Neuronal stem cell (in vitro differentiated cells): ENCODE measurements at regions not wholly inside any gene's neighbourhood (a gene's known extent, or its start where the extent isn't known, plus 50 kb on each side); places are given as distances from the start of the nearest gene placed in this dataset.
A peak's percentile ranks its signal among the peaks of the same experiment; 100 is the strongest.

Experiments used
- DNase-seq: peaks from one replicate; pipeline ENCODE4 v3.0.0-alpha.2; 2013; ENCODE audit warnings: low spot score
- H2AFZ ChIP-seq: one replicate; pipeline ENCODE4 v1.6.1; 2013; ENCODE audit warnings: mild to moderate bottlenecking, low read length, inconsistent platforms
- H2AK5ac ChIP-seq: 2 replicates; pipeline ENCODE4 v1.6.1; 2013; ENCODE audit warnings: low read depth, mild to moderate bottlenecking, inconsistent platforms, low read length, moderate library complexity, mixed read lengths
- H2BK120ac ChIP-seq: 2 replicates; pipeline ENCODE4 v1.6.1; 2013; ENCODE audit warnings: low read depth, mild to moderate bottlenecking, inconsistent platforms, low read length, moderate library complexity, mixed read lengths
- H2BK12ac ChIP-seq: one replicate; pipeline ENCODE4 v1.6.1; 2013; ENCODE audit warnings: low read length, inconsistent platforms
- H2BK15ac ChIP-seq: 2 replicates; pipeline ENCODE4 v1.6.1; 2013; ENCODE audit warnings: mild to moderate bottlenecking, low read length, inconsistent platforms, mixed read lengths
- H2BK5ac ChIP-seq: one replicate; pipeline ENCODE4 v1.6.1; 2013; ENCODE audit warnings: inconsistent platforms, mild to moderate bottlenecking, low read length, moderate library complexity
- H3K14ac ChIP-seq: one replicate; pipeline ENCODE4 v1.6.1; 2013; ENCODE audit warnings: low read length, inconsistent platforms
- H3K18ac ChIP-seq: 2 replicates; pipeline ENCODE4 v1.6.1; 2013; ENCODE audit warnings: low read length, inconsistent platforms
- H3K23ac ChIP-seq: 2 replicates; pipeline ENCODE4 v1.6.1; 2013; ENCODE audit warnings: low read depth, mild to moderate bottlenecking, mixed read lengths, low read length, inconsistent platforms; ENCODE audit not compliant: poor library complexity
- H3K27ac ChIP-seq: replicated peaks from 3 replicates; pipeline ENCODE4 v1.5.1; 2013; ENCODE audit warnings: low read length, inconsistent platforms
- H3K27me3 ChIP-seq, 3 experiments: 2 replicates each; pipeline ENCODE4 v1.6.1; 2013; ENCODE audit warnings: low read length in 3 of 3, mild to moderate bottlenecking in 2 of 3, inconsistent platforms in 1 of 3, low read depth in 1 of 3, mixed read lengths in 1 of 3, moderate library complexity in 1 of 3; ENCODE audit not compliant: control insufficient read depth in 3 of 3, insufficient read depth in 3 of 3
- H3K36me3 ChIP-seq, 2 donors: replicated peaks in 1 of 2; 2 replicates each; pipeline ENCODE4 v1.6.1; 2013; ENCODE audit warnings: low read length in 2 of 2; ENCODE audit not compliant: control insufficient read depth in 2 of 2, insufficient read depth in 2 of 2
- H3K4ac ChIP-seq: 2 replicates; pipeline ENCODE4 v1.6.1; 2013; ENCODE audit warnings: inconsistent platforms, mild to moderate bottlenecking, low read length, moderate library complexity
- H3K4me1 ChIP-seq, 2 donors: 1 replicate in 1 of 2; 2 replicates in 1 of 2; pipeline ENCODE4 v1.6.1; 2013; ENCODE audit warnings: low read length in 2 of 2, low read depth in 1 of 2; ENCODE audit not compliant: control insufficient read depth in 2 of 2, insufficient read depth in 1 of 2
- H3K4me2 ChIP-seq: one replicate; pipeline ENCODE4 v1.6.1; 2013; ENCODE audit warnings: mild to moderate bottlenecking, low read length, inconsistent platforms; ENCODE audit not compliant: insufficient read depth, poor library complexity, severe bottlenecking
- H3K4me3 ChIP-seq, 2 donors: 2 replicates each; pipeline ENCODE4 v1.5.1; 2013; ENCODE audit warnings: low read length in 2 of 2, mild to moderate bottlenecking in 2 of 2, inconsistent platforms in 1 of 2, moderate library complexity in 1 of 2
- H3K79me1 ChIP-seq: one replicate; pipeline ENCODE4 v1.6.1; 2013; ENCODE audit warnings: low read depth, mild to moderate bottlenecking, inconsistent platforms, low read length, moderate library complexity
- H3K9ac ChIP-seq: one replicate; pipeline ENCODE4 v1.6.1; 2013; ENCODE audit warnings: mild to moderate bottlenecking, low read depth, low read length, inconsistent platforms; ENCODE audit not compliant: poor library complexity
- H3K9me3 ChIP-seq, 2 donors: replicated peaks in 1 of 2; 2 replicates each; pipeline versions ENCODE3 to v1.6.1; 2013; ENCODE audit warnings: low read length in 2 of 2, mild to moderate bottlenecking in 2 of 2, inconsistent platforms in 1 of 2, low read depth in 1 of 2, mixed read lengths in 1 of 2, moderate library complexity in 1 of 2; ENCODE audit not compliant: control insufficient read depth in 2 of 2, insufficient read depth in 1 of 2
- H4K8ac ChIP-seq: one replicate; pipeline ENCODE4 v1.6.1; 2013; ENCODE audit warnings: low read depth, mild to moderate bottlenecking, inconsistent platforms, low read length, moderate library complexity
- H4K91ac ChIP-seq: one replicate; pipeline ENCODE4 v1.6.1; 2013; ENCODE audit warnings: low read length, low read depth, mild to moderate bottlenecking, inconsistent platforms; ENCODE audit not compliant: poor library complexity
- WGBS, 2 donors: extraction: QIAGEN DNeasy Blood & Tissue Kit; methylation state at CpG; one replicate each; pipeline ENCODE4 v1.1.7; 2013; ENCODE audit warnings: missing lambda C conversion rate in 2 of 2, mixed read lengths in 1 of 2; ENCODE audit not compliant: insufficient read length in 2 of 2, insufficient replicate concordance in 1 of 2; ENCODE audit errors: extremely low coverage in 2 of 2; 5-methylcytosine and 5-hydroxymethylcytosine counted together

- no peaks in the 10 kb centered on the region for H3K79me1 ChIP-seq
- no peak overlapping the region for H4K91ac ChIP-seq
- DNase-seq, result no peak
- H3K9ac ChIP-seq, result no peak overlapping the region
- peak overlapping the region; percentile 20 for H2AFZ ChIP-seq
- H3K27me3 ChIP-seq, result no peaks in the 10 kb centered on the region
- H2BK120ac ChIP-seq, result no peak overlapping the region
- no peak overlapping the region for H2BK5ac ChIP-seq
- H3K4me2 ChIP-seq, result no peak overlapping the region
- H3K27ac ChIP-seq, result no peak overlapping the region
- no peaks in the 10 kb centered on the region for H3K4me1 ChIP-seq
- no peak overlapping the region for H2BK15ac ChIP-seq
- H3K36me3 ChIP-seq, result no peaks in the 10 kb centered on the region
- no peak overlapping the region for H3K14ac ChIP-seq
- H2BK12ac ChIP-seq, result no peak overlapping the region
- no CpG with 5 or more reads among the region's 3 CpGs for WGBS, 2 donors
- no peak overlapping the region for H2AK5ac ChIP-seq
- no peaks in the 10 kb centered on the region for H3K9me3 ChIP-seq
- H4K8ac ChIP-seq, result no peak overlapping the region
- H3K23ac ChIP-seq, result no peak overlapping the region
- no peak overlapping the region for H3K4ac ChIP-seq
- no peak overlapping the region for H3K18ac ChIP-seq
- H3K4me3 ChIP-seq, result no peak overlapping the region
These were observed 83.7 kb upstream of the ZFP64 start for GRCh38 chr20:52275181-52275691.

- H2AFZ ChIP-seq, result no peak overlapping the region
- no peak overlapping the region for H3K18ac ChIP-seq
- no peak overlapping the region for H4K8ac ChIP-seq
- no peak overlapping the region for H3K4ac ChIP-seq
- H2AK5ac ChIP-seq, result no peak overlapping the region
- H3K36me3 ChIP-seq, result no peaks in the 10 kb centered on the region
- H3K9ac ChIP-seq, result no peak overlapping the region
- H2BK120ac ChIP-seq, result no peak overlapping the region
- H3K4me2 ChIP-seq, result no peak overlapping the region
- no peak overlapping the region for H2BK12ac ChIP-seq
- H3K14ac ChIP-seq, result no peak overlapping the region
- H4K91ac ChIP-seq, result no peak overlapping the region
- DNase-seq, result no peak
- H3K27me3 ChIP-seq, result no peaks in the 10 kb centered on the region
- no peaks in the 10 kb centered on the region for H3K79me1 ChIP-seq
- H3K4me1 ChIP-seq, result no peaks in the 10 kb centered on the region
- H3K9me3 ChIP-seq, result no peaks in the 10 kb centered on the region
- no CpG with 5 or more reads among the region's 4 CpGs for WGBS, 2 donors
- no peak overlapping the region for H3K27ac ChIP-seq
- H2BK15ac ChIP-seq, result no peak overlapping the region
- H3K23ac ChIP-seq, result no peak overlapping the region
- no peak overlapping the region for H3K4me3 ChIP-seq
- H2BK5ac ChIP-seq, result no peak overlapping the region
These were observed 79.1 kb upstream of the ZFP64 start for GRCh38 chr20:52270696-52271095.

GRCh38 chr20:52270001-52270606 is 78.5 kb upstream of the ZFP64 start:
- no CpG with 5 or more reads among the region's 4 CpGs for WGBS, 2 donors
- no peak overlapping the region for H2BK12ac ChIP-seq
- H3K4me2 ChIP-seq, result no peak overlapping the region
- H3K14ac ChIP-seq, result no peak overlapping the region
- no peak overlapping the region for H2BK120ac ChIP-seq
- no peaks in the 10 kb centered on the region for H3K36me3 ChIP-seq
- H3K18ac ChIP-seq, result no peak overlapping the region
- no peaks in the 10 kb centered on the region for H3K27me3 ChIP-seq
- H4K91ac ChIP-seq, result no peak overlapping the region
- no peak overlapping the region for H3K9ac ChIP-seq
- H3K9me3 ChIP-seq, result no peaks in the 10 kb centered on the region
- no peak overlapping the region for H3K27ac ChIP-seq
- no peak overlapping the region for H2AK5ac ChIP-seq
- no peak for DNase-seq
- no peak overlapping the region for H3K23ac ChIP-seq
- H2BK15ac ChIP-seq, result no peak overlapping the region
- no peaks in the 10 kb centered on the region for H3K4me1 ChIP-seq
- H3K4me3 ChIP-seq, result no peak overlapping the region
- H2BK5ac ChIP-seq, result no peak overlapping the region
- no peak overlapping the region for H4K8ac ChIP-seq
- no peak overlapping the region for H2AFZ ChIP-seq
- no peak overlapping the region for H3K4ac ChIP-seq
- no peaks in the 10 kb centered on the region for H3K79me1 ChIP-seq

GRCh38 chr20:52269321-52269720 is 77.7 kb upstream of the ZFP64 start:
- DNase-seq, result no peak

More at GRCh38 chr20:52269321-52269720, 77.7 kb upstream of the ZFP64 start:
- H3K9ac ChIP-seq, result no peak overlapping the region
- no peak overlapping the region for H4K8ac ChIP-seq
- H3K27ac ChIP-seq, result no peak overlapping the region
- no peak overlapping the region for H3K14ac ChIP-seq
- no peak overlapping the region for H3K18ac ChIP-seq
- no peak overlapping the region for H3K23ac ChIP-seq
- H2BK12ac ChIP-seq, result no peak overlapping the region
- H3K9me3 ChIP-seq, result no peaks in the 10 kb centered on the region
- WGBS, 2 donors, result no CpG with 5 or more reads among the region's 7 CpGs
- no peak overlapping the region for H2BK5ac ChIP-seq
- H3K79me1 ChIP-seq, result no peaks in the 10 kb centered on the region
- no peak overlapping the region for H3K4me2 ChIP-seq
- no peak overlapping the region for H2BK15ac ChIP-seq
- H3K4me3 ChIP-seq, result no peak overlapping the region
- H3K27me3 ChIP-seq, result no peaks in the 10 kb centered on the region
- H4K91ac ChIP-seq, result no peak overlapping the region
- no peaks in the 10 kb centered on the region for H3K36me3 ChIP-seq
- no peak overlapping the region for H2AK5ac ChIP-seq
- H2AFZ ChIP-seq, result no peak overlapping the region
- no peak overlapping the region for H2BK120ac ChIP-seq
- no peaks in the 10 kb centered on the region for H3K4me1 ChIP-seq
- H3K4ac ChIP-seq, result no peak overlapping the region
